H1 (cell line): ENCODE measurements at regions not wholly inside any gene's neighbourhood (a gene's known extent, or its start where the extent isn't known, plus 50 kb on each side); places are given as distances from the start of the nearest gene placed in this dataset.

Source experiments
- CTCF ChIA-PET: fragments of 300-600 bp; sonication (Branson Sonifier 250); formaldehyde crosslinking; loops from one replicate; lab custom pipeline; 2021; ENCODE audit not compliant: partially characterized antibody; lab: Charles Lee
- POLR2A ChIA-PET: fragments of 300-600 bp; sonication (Branson Sonifier 250); formaldehyde crosslinking; loops from one replicate; lab custom pipeline; 2021; ENCODE audit warnings: inconsistent platforms; ENCODE audit not compliant: partially characterized antibody; lab: Charles Lee
- DNase-seq, 2 experiments: peaks; one replicate each; pipeline versions ENCODE4 v3.0.0 to v3.0.0-alpha.2; 2010 to 2022; ENCODE audit warnings: low spot score in 2 of 2, low read depth in 1 of 2, mixed read lengths in 1 of 2
- FAIRE-seq: peaks from 2 replicates; lab custom pipeline; 2011; peaks lifted over from hg19 to GRCh38; lab: Jason Lieb, UNC
- H2AFZ ChIP-seq: 2 replicates; pipeline ENCODE4 v1.8.1; 2012; ENCODE audit warnings: low read length, inconsistent platforms
- H2AK5ac ChIP-seq: 2 replicates; pipeline ENCODE4 v1.6.1; 2013; ENCODE audit warnings: low read depth, low read length
- H2BK120ac ChIP-seq: replicated peaks from 2 replicates; pipeline ENCODE3; 2013; ENCODE audit warnings: low read depth, low read length, inconsistent platforms
- H2BK12ac ChIP-seq: 2 replicates; pipeline ENCODE4 v1.6.1; 2013; ENCODE audit warnings: low read depth, low read length
- H2BK15ac ChIP-seq: 2 replicates; pipeline ENCODE4 v1.6.1; 2013; ENCODE audit warnings: low read length
- H2BK20ac ChIP-seq: 2 replicates; pipeline ENCODE4 v1.6.1; 2013; ENCODE audit warnings: low read length
- H2BK5ac ChIP-seq: 2 replicates; pipeline ENCODE4 v1.6.1; 2013; ENCODE audit warnings: low read depth, low read length
- H3K14ac ChIP-seq: 2 replicates; pipeline ENCODE4 v1.6.1; 2013; ENCODE audit warnings: inconsistent platforms; ENCODE audit not compliant: insufficient read length
- H3K18ac ChIP-seq: 2 replicates; pipeline ENCODE4 v1.6.1; 2013; ENCODE audit warnings: low read length; ENCODE audit errors: extremely low read depth
- H3K23ac ChIP-seq: 2 replicates; pipeline ENCODE4 v1.6.1; 2013; ENCODE audit warnings: inconsistent platforms; ENCODE audit not compliant: insufficient read length
- H3K23me2 ChIP-seq: 2 replicates; pipeline ENCODE4 v1.6.1; 2013; ENCODE audit warnings: low read depth, low read length
- H3K27ac ChIP-seq: 2 replicates; pipeline ENCODE4 v1.6.1; 2011; ENCODE audit warnings: low read depth, low read length, inconsistent platforms
- H3K27me3 ChIP-seq, 4 experiments: replicated peaks in 1 of 4; 1 replicate in 1 of 4; 2 replicates in 3 of 4; pipeline versions ENCODE4 v1.6.1 to v1.8.1; 2011 to 2013; ENCODE audit warnings: low read length in 3 of 4, mild to moderate bottlenecking in 3 of 4, inconsistent platforms in 2 of 4, mixed read lengths in 2 of 4, moderate library complexity in 1 of 4; ENCODE audit not compliant: control insufficient read depth in 3 of 4, insufficient read depth in 3 of 4; ENCODE audit errors: extremely low read depth in 1 of 4
- H3K36me3 ChIP-seq, 4 experiments: 2 replicates each; pipeline versions ENCODE4 v1.6.1 to v1.8.1; 2011 to 2013; ENCODE audit warnings: mild to moderate bottlenecking in 4 of 4, low read length in 3 of 4, moderate library complexity in 2 of 4, control low read depth in 1 of 4, inconsistent platforms in 1 of 4; ENCODE audit not compliant: insufficient read depth in 4 of 4, control insufficient read depth in 2 of 4
- H3K4ac ChIP-seq: replicated peaks from 2 replicates; pipeline ENCODE3; 2013; ENCODE audit warnings: low read length, low read depth, mixed read lengths, inconsistent platforms; ENCODE audit not compliant: insufficient read length
- H3K4me1 ChIP-seq, 4 experiments: replicated peaks in 1 of 4; 1 replicate in 1 of 4; 2 replicates in 3 of 4; pipeline versions ENCODE4 v1.6.1 to v1.8.1; 2011 to 2013; ENCODE audit warnings: low read length in 3 of 4, inconsistent platforms in 2 of 4, mixed read lengths in 1 of 4; ENCODE audit not compliant: insufficient read depth in 4 of 4, control insufficient read depth in 3 of 4
- H3K4me2 ChIP-seq, 2 experiments: 2 replicates each; pipeline versions ENCODE4 v1.6.1 to v1.8.1; 2011 to 2013; ENCODE audit warnings: low read depth in 2 of 2, low read length in 2 of 2, control low read depth in 1 of 2, inconsistent platforms in 1 of 2, mild to moderate bottlenecking in 1 of 2; ENCODE audit not compliant: insufficient read depth in 1 of 2
- H3K4me3 ChIP-seq, 4 experiments: fragments of 200-600, 300-600 bp in 1 of 4; sonication (generic), shearing (Covaris generic), sonication (Bioruptor Twin) in 1 of 4; 2 replicates each; pipeline versions ENCODE4 v1.5.1 to v1.8.1; 2011 to 2016; ENCODE audit warnings: low read length in 4 of 4, low read depth in 3 of 4, control low read depth in 2 of 4, inconsistent platforms in 2 of 4, mild to moderate bottlenecking in 2 of 4, mixed read lengths in 1 of 4, moderate library complexity in 1 of 4; ENCODE audit not compliant: insufficient read depth in 2 of 4; ENCODE audit errors: extremely low read depth in 1 of 4
- H3K56ac ChIP-seq: replicated peaks from 2 replicates; pipeline ENCODE3; 2013; ENCODE audit warnings: low read depth, mild to moderate bottlenecking, mixed read lengths, low read length, inconsistent platforms; ENCODE audit not compliant: insufficient read length
- H3K79me1 ChIP-seq: 2 replicates; pipeline ENCODE4 v1.6.1; 2013; ENCODE audit warnings: low read depth, low read length, control low read depth
- H3K79me2 ChIP-seq, 2 experiments: 2 replicates each; pipeline versions ENCODE4 v1.6.1 to v1.8.1; 2012 to 2013; ENCODE audit warnings: low read length in 2 of 2, mild to moderate bottlenecking in 2 of 2, inconsistent platforms in 1 of 2; ENCODE audit not compliant: insufficient read depth in 2 of 2, control insufficient read depth in 1 of 2
- H3K9ac ChIP-seq, 4 experiments: replicated peaks in 1 of 4; 1 replicate in 1 of 4; 2 replicates in 3 of 4; pipeline versions ENCODE4 v1.6.1 to v1.8.1; 2011 to 2013; ENCODE audit warnings: low read depth in 3 of 4, low read length in 3 of 4, control low read depth in 2 of 4, mild to moderate bottlenecking in 2 of 4, moderate library complexity in 2 of 4, inconsistent platforms in 1 of 4; ENCODE audit errors: extremely low read depth in 1 of 4
- H3K9me3 ChIP-seq, 2 experiments: 2 replicates each; pipeline versions ENCODE4 v1.6.1 to v1.8.1; 2012 to 2013; ENCODE audit warnings: mild to moderate bottlenecking in 2 of 2, moderate library complexity in 2 of 2, control low read depth in 1 of 2, inconsistent platforms in 1 of 2, low read depth in 1 of 2, low read length in 1 of 2, mixed read lengths in 1 of 2; ENCODE audit not compliant: insufficient read depth in 2 of 2
- H4K20me1 ChIP-seq, 2 experiments: replicated peaks in 1 of 2; 2 replicates each; pipeline versions ENCODE3 to v1.8.1; 2011 to 2013; ENCODE audit warnings: inconsistent platforms in 2 of 2, low read length in 2 of 2, mild to moderate bottlenecking in 1 of 2; ENCODE audit not compliant: insufficient read depth in 2 of 2, control insufficient read depth in 1 of 2
- H4K5ac ChIP-seq: 2 replicates; pipeline ENCODE4 v1.6.1; 2013; ENCODE audit warnings: low read length, low read depth, mixed read lengths, inconsistent platforms; ENCODE audit not compliant: insufficient read length
- H4K8ac ChIP-seq: 2 replicates; pipeline ENCODE4 v1.8.0; 2013; ENCODE audit warnings: mild to moderate bottlenecking, moderate library complexity, low read length, inconsistent platforms; ENCODE audit not compliant: insufficient read depth; ENCODE audit errors: extremely low read depth
- H4K91ac ChIP-seq: replicated peaks from 2 replicates; pipeline ENCODE3; 2013; ENCODE audit warnings: low read length, mixed read lengths, inconsistent platforms; ENCODE audit not compliant: insufficient read length
- BCL11A ChIP-seq, 2 experiments: IDR thresholded peaks; one replicate each; pipeline ENCODE4 v1.6.1; 2011; ENCODE audit warnings: low read depth in 2 of 2, low read length in 2 of 2, mild to moderate bottlenecking in 2 of 2
- BRCA1 ChIP-seq: IDR thresholded peaks from 2 replicates; pipeline ENCODE4 v1.6.1; 2012; ENCODE audit warnings: low read depth, low read length, improper control_type of control experiment
- CHD1 ChIP-seq: IDR thresholded peaks from 2 replicates; pipeline ENCODE4 v1.6.1; 2012; ENCODE audit warnings: low read depth, low read length, improper control_type of control experiment
- NANOG ChIP-seq: IDR thresholded peaks from 2 replicates; pipeline ENCODE4 v1.6.1; 2011; ENCODE audit warnings: low read length, low read depth, mild to moderate bottlenecking, inconsistent platforms; ENCODE audit not compliant: insufficient read depth, poor library complexity, severe bottlenecking
- POLR2A ChIP-seq, 2 experiments: IDR thresholded peaks; 1 replicate in 1 of 2; 2 replicates in 1 of 2; pipeline ENCODE4 v1.6.1; 2011; ENCODE audit warnings: low read depth in 2 of 2, low read length in 2 of 2, mild to moderate bottlenecking in 2 of 2; ENCODE audit errors: control extremely low read depth in 1 of 2
- RFX5 ChIP-seq: IDR thresholded peaks from 2 replicates; pipeline ENCODE4 v1.6.1; 2011; ENCODE audit warnings: low read depth, low read length, improper control_type of control experiment, borderline replicate concordance
- SAP30 ChIP-seq: fragments of 300-600 bp; sonication (generic); IDR thresholded peaks from 2 replicates; pipeline ENCODE4 v1.7.1; 2012; ENCODE audit warnings: low read length, moderate library complexity, mild to moderate bottlenecking, inconsistent platforms; ENCODE audit not compliant: insufficient read depth, insufficient replicate concordance
- SP1 ChIP-seq: IDR thresholded peaks from 2 replicates; pipeline ENCODE4 v1.6.1; 2011; ENCODE audit warnings: low read depth, low read length
- TEAD4 ChIP-seq: IDR thresholded peaks from 2 replicates; pipeline ENCODE4 v1.6.1; 2012; ENCODE audit warnings: low read depth, low read length, inconsistent platforms, mixed read lengths
- YY1 ChIP-seq: IDR thresholded peaks from 2 replicates; pipeline ENCODE4 v1.6.1; 2011; ENCODE audit warnings: low read depth, mild to moderate bottlenecking, low read length
- WGBS, 2 experiments: shearing (Covaris generic) in 1 of 2; methylation state at CpG; one replicate each; pipeline versions ENCODE4 v1.1.6 to v1.1.7; 2013 to 2015; ENCODE audit warnings: low lambda C conversion rate in 2 of 2, mixed read lengths in 2 of 2, inconsistent platforms in 1 of 2, low coverage in 1 of 2, missing lambda C conversion rate in 1 of 2; ENCODE audit not compliant: insufficient replicate concordance in 2 of 2, insufficient coverage in 1 of 2, insufficient read length in 1 of 2; ENCODE audit errors: extremely low coverage in 1 of 2, missing lambda C conversion rate in 1 of 2; 5-methylcytosine and 5-hydroxymethylcytosine counted together

GRCh38 chr3:59407425-59407824, 357.6 kb upstream of the CFAP20DC start:
- Histone ChIP-seq H2BK5ac (no peak overlapping the region), H4K91ac (no peak overlapping the region), H2AFZ (no peak overlapping the region), H2AK5ac (no peak overlapping the region), H4K20me1 (no peaks in the 10 kb centered on the region), H3K36me3 (no peaks in the 10 kb centered on the region), H4K8ac (no peak overlapping the region), H3K23me2 (no peaks in the 10 kb centered on the region), H3K27ac (no peak overlapping the region), H3K4ac (no peak overlapping the region), H3K18ac (no peak overlapping the region), H3K14ac (no peak overlapping the region), H3K9me3 (no peaks in the 10 kb centered on the region), H3K79me2 (no peaks in the 10 kb centered on the region), H3K9ac (no peak overlapping the region), H2BK12ac (no peak overlapping the region), H2BK120ac (no peak overlapping the region), H3K4me1 (peaks cover 0 to 2% (median under 1%) of the 10 kb centered on the region in 4 experiments; a peak in 2 of 7 replicates), H2BK20ac (no peak overlapping the region), H4K5ac (no peak overlapping the region), H3K4me3 (no peak overlapping the region), H3K56ac (no peak overlapping the region), H2BK15ac (no peak overlapping the region), H3K27me3 (no peaks in the 10 kb centered on the region; a peak in 1 of 7 replicates), H3K23ac (no peak overlapping the region), H3K4me2 (no peak overlapping the region), H3K79me1 (no peaks in the 10 kb centered on the region)
- ChIA-PET POLR2A (no interaction called here), CTCF (no interaction called here)
- no peak for DNase-seq
- FAIRE-seq = no peak
- TF ChIP-seq BCL11A (IDR thresholded peaks at IDR 0.05; ENCODE audit: low read depth in 2 of 2, low read length in 2 of 2) = no peak
- no peak for TF ChIP-seq CHD1
- no peak for TF ChIP-seq SP1
- no peak for TF ChIP-seq POLR2A (IDR thresholded peaks at IDR 0.05; ENCODE audit: control extremely low read depth in 1 of 2, low read depth in 2 of 2, low read length in 2 of 2)
- no peak for TF ChIP-seq NANOG
- no peak for TF ChIP-seq SAP30
- TF ChIP-seq RFX5 = no peak
- TF ChIP-seq TEAD4 = no peak
- TF ChIP-seq YY1 = no peak
- no peak for TF ChIP-seq BRCA1
- 89% methylated on average over 4 of the region's 5 CpGs; no CpG with 5 or more reads in 1 of the 2 experiments for WGBS, 2 experiments
